Breast epithelium (tissue), 4 donors: ENCODE measurements at regions not wholly inside any gene's neighbourhood (a gene's known extent, or its start where the extent isn't known, plus 50 kb on each side); places are given as distances from the start of the nearest gene placed in this dataset.

Source experiments
- DNase-seq, 2 donors: peaks; one replicate each; pipeline ENCODE4 v3.0.0-alpha.2; 2019; ENCODE audit warnings: low spot score in 2 of 2
- H3K27ac ChIP-seq, 2 donors: fragments of 200-600 bp; sonication (generic) in 1 of 2; one replicate each; pipeline ENCODE4 v1.5.1; 2016 to 2019; ENCODE audit warnings: mild to moderate bottlenecking in 1 of 2
- H3K27me3 ChIP-seq, 2 donors: fragments of 200-600 bp; sonication (generic) in 1 of 2; one replicate each; pipeline versions ENCODE4 v1.5.1 to v1.6.0; 2017 to 2019; ENCODE audit warnings: control low read depth in 1 of 2, mild to moderate bottlenecking in 1 of 2
- H3K36me3 ChIP-seq: fragments of 200-600 bp; one replicate; pipeline ENCODE4 v1.5.1; 2019
- H3K4me1 ChIP-seq, 2 donors: fragments of 200-600 bp; sonication (generic); one replicate each; pipeline ENCODE4 v1.5.1; 2016 to 2019; ENCODE audit warnings: control low read depth in 1 of 2
- H3K4me3 ChIP-seq, 3 donors: fragments of 200-600 bp; sonication (generic); 1 replicate in 2 of 3; 2 replicates in 1 of 3; pipeline ENCODE4 v1.5.1; 2016 to 2019; ENCODE audit warnings: mild to moderate bottlenecking in 3 of 3, moderate library complexity in 2 of 3
- H3K9me3 ChIP-seq, 2 donors: fragments of 200-600 bp; sonication (generic) in 1 of 2; one replicate each; pipeline ENCODE4 v1.5.1; 2016 to 2019; ENCODE audit warnings: control low read depth in 1 of 2
- POLR2A ChIP-seq: fragments of 450-650 bp; IDR thresholded peaks from one replicate; pipeline ENCODE4 v1.6.1; 2016; ENCODE audit warnings: antibody characterized with exemption, mild to moderate bottlenecking, moderate library complexity
- POLR2AphosphoS5 ChIP-seq, 3 donors: sonication (generic); formaldehyde crosslinking; IDR thresholded peaks; one replicate each; pipeline ENCODE4 v1.6.1; 2017; ENCODE audit warnings: antibody characterized with exemption in 3 of 3
- intact Hi-C: fragments of 100-400 bp; cut with DNase I; formaldehyde crosslinking; loops from one replicate; pipeline ENCODE4 v1.15.1; 2023; ENCODE audit warnings: low total_unique reads
- TF ChIP-seq, protein P1 (sequence below), 3 donors: fragments of 450-650 bp; IDR thresholded peaks; one replicate each; pipeline ENCODE4 v1.5.1; 2016 to 2017; ENCODE audit warnings: antibody characterized with exemption in 3 of 3, mild to moderate bottlenecking in 3 of 3, moderate library complexity in 3 of 3

GRCh38 chr11:37109286-37109585, 511.2 kb upstream of the RAG2 start:
- no peaks in the 10 kb centered on the region for H3K4me1 ChIP-seq
- no peaks in the 10 kb centered on the region for H3K36me3 ChIP-seq
- H3K27ac ChIP-seq, result no peak overlapping the region
- no peak for DNase-seq
- no peaks in the 10 kb centered on the region for H3K27me3 ChIP-seq
- TF ChIP-seq POLR2AphosphoS5 (IDR thresholded peaks at IDR 0.05) (no peak), POLR2A (no peak)
- intact Hi-C loops, result no loop called here
- H3K4me3 ChIP-seq, result no peak overlapping the region
- H3K9me3 ChIP-seq, result no peaks in the 10 kb centered on the region

DNA sequence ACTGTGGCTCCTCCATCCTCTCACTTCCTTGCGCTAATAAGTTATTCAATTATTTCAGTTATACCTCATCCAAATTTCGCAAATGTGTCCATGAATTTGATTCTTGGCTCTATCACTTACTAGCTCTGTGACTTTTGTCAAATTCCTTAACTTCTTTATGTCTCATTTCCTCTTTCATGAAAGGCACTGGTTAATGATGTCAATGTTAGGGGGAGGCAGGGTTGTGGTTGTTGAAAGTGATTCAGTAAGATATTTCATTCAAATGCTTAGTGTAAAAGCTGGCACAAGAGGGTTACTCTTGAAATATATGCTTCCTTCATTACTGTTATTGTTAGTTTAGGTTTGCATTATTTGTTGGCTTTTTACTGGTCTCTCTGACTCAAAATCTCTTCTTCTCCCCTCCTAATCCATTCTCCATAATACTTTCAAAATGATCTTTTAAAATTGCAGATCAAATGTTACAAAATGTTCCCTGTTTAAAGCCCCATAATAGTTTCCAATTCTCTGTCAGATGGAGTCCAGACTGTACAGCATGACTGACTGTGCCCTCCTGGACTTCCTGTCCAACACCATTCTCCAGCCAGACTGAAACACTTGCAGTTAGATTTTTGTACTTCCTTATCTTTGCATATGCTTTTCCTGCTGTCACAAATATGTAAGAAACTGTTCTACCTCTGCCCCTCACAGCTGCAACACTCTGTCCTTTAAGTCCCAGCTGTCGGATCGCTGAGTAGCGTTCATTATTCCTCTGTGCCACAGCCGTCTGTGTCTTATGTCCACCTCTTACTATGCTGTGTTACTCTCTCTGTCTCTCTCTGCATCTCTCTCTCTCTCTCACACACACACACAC, 510.6 kb upstream of the RAG2 start:
- Histone ChIP-seq H3K27ac (no peak overlapping the region), H3K36me3 (no peaks in the 10 kb centered on the region), H3K4me3 (no peak overlapping the region), H3K27me3 (no peaks in the 10 kb centered on the region), H3K9me3 (no peaks in the 10 kb centered on the region), H3K4me1 (no peaks in the 10 kb centered on the region)
- intact Hi-C loops, result no loop called here
- no peak for DNase-seq
- TF ChIP-seq POLR2AphosphoS5 (IDR thresholded peaks at IDR 0.05), result no peak
- TF ChIP-seq, protein P1, sequence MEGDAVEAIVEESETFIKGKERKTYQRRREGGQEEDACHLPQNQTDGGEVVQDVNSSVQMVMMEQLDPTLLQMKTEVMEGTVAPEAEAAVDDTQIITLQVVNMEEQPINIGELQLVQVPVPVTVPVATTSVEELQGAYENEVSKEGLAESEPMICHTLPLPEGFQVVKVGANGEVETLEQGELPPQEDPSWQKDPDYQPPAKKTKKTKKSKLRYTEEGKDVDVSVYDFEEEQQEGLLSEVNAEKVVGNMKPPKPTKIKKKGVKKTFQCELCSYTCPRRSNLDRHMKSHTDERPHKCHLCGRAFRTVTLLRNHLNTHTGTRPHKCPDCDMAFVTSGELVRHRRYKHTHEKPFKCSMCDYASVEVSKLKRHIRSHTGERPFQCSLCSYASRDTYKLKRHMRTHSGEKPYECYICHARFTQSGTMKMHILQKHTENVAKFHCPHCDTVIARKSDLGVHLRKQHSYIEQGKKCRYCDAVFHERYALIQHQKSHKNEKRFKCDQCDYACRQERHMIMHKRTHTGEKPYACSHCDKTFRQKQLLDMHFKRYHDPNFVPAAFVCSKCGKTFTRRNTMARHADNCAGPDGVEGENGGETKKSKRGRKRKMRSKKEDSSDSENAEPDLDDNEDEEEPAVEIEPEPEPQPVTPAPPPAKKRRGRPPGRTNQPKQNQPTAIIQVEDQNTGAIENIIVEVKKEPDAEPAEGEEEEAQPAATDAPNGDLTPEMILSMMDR (IDR thresholded peaks at IDR 0.05), result no peak
- TF ChIP-seq POLR2A, result no peak

DNA sequence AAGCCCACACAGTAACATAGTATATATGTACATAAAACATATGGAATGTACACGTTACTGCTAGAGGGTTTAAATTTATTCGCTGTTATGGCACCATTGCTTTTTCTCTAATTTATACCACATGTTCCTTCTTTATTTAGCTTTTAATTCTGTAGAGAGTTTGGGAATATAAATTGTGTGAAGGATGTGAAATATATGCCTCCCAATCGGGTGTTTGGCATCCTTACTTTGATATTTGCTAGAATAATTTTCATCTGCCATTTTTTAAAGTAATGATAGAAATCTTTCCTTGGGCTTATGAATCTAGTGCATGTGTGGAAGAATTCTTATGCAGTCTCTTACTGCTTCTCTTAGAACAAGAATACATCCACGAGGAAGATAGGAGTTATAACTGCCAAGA, 509.8 kb upstream of the RAG2 start:
- TF ChIP-seq POLR2A, result no peak
- TF ChIP-seq, protein P1 (IDR thresholded peaks at IDR 0.05), result no peak
- no peak for TF ChIP-seq POLR2AphosphoS5 (IDR thresholded peaks at IDR 0.05)
- intact Hi-C loops, result no loop called here
- H3K36me3 ChIP-seq, result no peaks in the 10 kb centered on the region
- DNase-seq, result no peak
- H3K27ac ChIP-seq, result no peak overlapping the region
- no peaks in the 10 kb centered on the region for H3K4me1 ChIP-seq
- H3K27me3 ChIP-seq, result no peaks in the 10 kb centered on the region
- no peaks in the 10 kb centered on the region for H3K9me3 ChIP-seq
- H3K4me3 ChIP-seq, result no peak overlapping the region

DNA sequence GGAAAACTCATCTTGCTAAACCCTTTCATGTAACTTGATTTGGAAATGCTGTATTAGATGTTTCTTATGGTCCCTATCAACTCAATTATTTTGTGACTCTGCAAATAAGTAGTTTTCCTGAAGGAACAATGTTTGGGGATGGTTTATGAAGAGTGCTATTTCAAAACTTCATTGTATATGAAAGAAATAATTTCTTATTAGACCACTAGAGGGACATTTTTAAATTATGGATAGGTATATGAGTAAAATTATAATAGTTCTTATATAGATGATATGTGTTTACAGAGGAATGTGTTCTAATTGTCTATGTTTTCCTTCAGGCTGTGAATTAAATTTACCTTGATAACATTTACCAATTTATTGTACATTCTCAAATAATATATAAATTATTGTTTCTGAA, 509.4 kb upstream of the RAG2 start:
- Histone ChIP-seq H3K4me1 (no peaks in the 10 kb centered on the region), H3K27ac (no peak overlapping the region), H3K9me3 (no peaks in the 10 kb centered on the region), H3K27me3 (no peaks in the 10 kb centered on the region), H3K36me3 (no peaks in the 10 kb centered on the region), H3K4me3 (no peak overlapping the region)
- no peak for DNase-seq
- TF ChIP-seq POLR2A (no peak), POLR2AphosphoS5 (IDR thresholded peaks at IDR 0.05) (no peak)
- TF ChIP-seq, protein P1 (IDR thresholded peaks at IDR 0.05), result no peak
- intact Hi-C loops, result no loop called here

DNA sequence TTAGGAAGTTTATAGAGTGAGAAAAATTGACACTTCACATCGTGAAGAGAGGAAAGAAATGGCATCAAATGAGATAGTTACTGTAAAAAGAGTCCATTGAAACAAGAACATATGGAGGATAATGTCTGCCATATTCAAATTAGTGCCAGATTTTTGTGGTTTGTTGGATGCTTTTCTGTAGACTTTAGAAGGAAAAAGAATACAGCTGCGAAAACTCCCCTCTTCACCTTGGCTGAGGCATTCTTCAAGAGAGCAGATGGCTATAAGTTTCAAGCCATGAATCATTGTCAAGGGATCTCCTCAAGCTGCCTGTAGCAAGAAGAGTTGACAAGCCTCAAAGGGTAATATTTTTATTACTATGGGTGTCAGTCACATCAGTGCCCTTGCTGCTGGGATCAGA, 507.4 kb upstream of the RAG2 start:
- H3K4me1 ChIP-seq, result no peaks in the 10 kb centered on the region
- intact Hi-C loops, result no loop called here
- no peak overlapping the region for H3K27ac ChIP-seq
- H3K27me3 ChIP-seq, result no peaks in the 10 kb centered on the region
- H3K4me3 ChIP-seq, result no peak overlapping the region
- no peaks in the 10 kb centered on the region for H3K36me3 ChIP-seq
- TF ChIP-seq, protein P1 (IDR thresholded peaks at IDR 0.05), result no peak
- TF ChIP-seq POLR2AphosphoS5 (IDR thresholded peaks at IDR 0.05), result no peak
- TF ChIP-seq POLR2A, result no peak
- no peak for DNase-seq
- no peaks in the 10 kb centered on the region for H3K9me3 ChIP-seq
